Endothelial cell of umbilical vein (primary cell): ENCODE measurements at regions not wholly inside any gene's neighbourhood (a gene's known extent, or its start where the extent isn't known, plus 50 kb on each side); places are given as distances from the start of the nearest gene placed in this dataset.

Source experiments
- BruUV-seq: library from RNA; stranded (reverse); fragments of 400-500 nt; replicated peaks from 2 replicates; lab custom pipeline; 2021; lab: Mats Ljungman, UMichigan
- CTCF ChIA-PET: fragments of 300-600, 350-600 bp; sonication (Branson Sonifier 250); formaldehyde crosslinking; loops from one replicate; lab custom pipeline; 2021; ENCODE audit warnings: antibody characterized with exemption, inconsistent platforms; lab: Charles Lee
- POLR2A ChIA-PET: fragments of 300-600, 350-600 bp; sonication (Branson Sonifier 250); formaldehyde crosslinking; loops from one replicate; lab custom pipeline; 2021; ENCODE audit warnings: antibody characterized with exemption, inconsistent platforms; lab: Charles Lee
- DNase-seq: peaks from one replicate; pipeline ENCODE4 v3.0.0-alpha.2; 2011; ENCODE audit warnings: low read depth, low spot score
- FAIRE-seq: peaks from 2 replicates; lab custom pipeline; 2011; peaks lifted over from hg19 to GRCh38; lab: Jason Lieb, UNC
- H2AFZ ChIP-seq: 2 replicates; pipeline ENCODE4 v1.6.0; 2012; ENCODE audit warnings: low read depth, low read length, control low read depth, inconsistent platforms
- H3K27ac ChIP-seq: 2 replicates; pipeline ENCODE4 v1.5.1; 2011; ENCODE audit warnings: low read depth, mild to moderate bottlenecking, control low read depth, low read length, moderate library complexity; ENCODE audit not compliant: insufficient read depth
- H3K27me3 ChIP-seq, 2 experiments: 2 replicates each; pipeline versions ENCODE4 v1.6.0 to v1.6.1; 2011; ENCODE audit warnings: low read length in 2 of 2, mixed read lengths in 1 of 2; ENCODE audit not compliant: control insufficient read depth in 2 of 2, insufficient read depth in 2 of 2
- H3K36me3 ChIP-seq, 2 experiments: 2 replicates in 1 of 2; 3 replicates in 1 of 2; pipeline ENCODE4 v1.5.1; 2011; ENCODE audit warnings: low read length in 2 of 2, mild to moderate bottlenecking in 1 of 2, moderate library complexity in 1 of 2; ENCODE audit not compliant: control insufficient read depth in 2 of 2, insufficient read depth in 2 of 2; ENCODE audit errors: extremely low read depth in 1 of 2
- H3K4me1 ChIP-seq: 3 replicates; pipeline ENCODE4 v1.5.1; 2011; ENCODE audit warnings: mild to moderate bottlenecking, low read length; ENCODE audit not compliant: control insufficient read depth, insufficient read depth; ENCODE audit errors: extremely low read depth
- H3K4me2 ChIP-seq: 2 replicates; pipeline ENCODE4 v1.6.1; 2011; ENCODE audit warnings: low read length, control low read depth, mixed read lengths; ENCODE audit not compliant: insufficient read depth
- H3K4me3 ChIP-seq, 3 experiments: fragments of 200-600 bp in 1 of 3; sonication (generic), shearing (Covaris generic) in 1 of 3; replicated peaks in 1 of 3; 2 replicates each; pipeline ENCODE4 v1.5.1; 2011 to 2016; ENCODE audit warnings: control low read depth in 3 of 3, low read length in 3 of 3, mild to moderate bottlenecking in 2 of 3, inconsistent platforms in 1 of 3, low read depth in 1 of 3, moderate library complexity in 1 of 3; ENCODE audit not compliant: insufficient read depth in 1 of 3
- H3K79me2 ChIP-seq: 2 replicates; pipeline ENCODE4 v1.6.0; 2012; ENCODE audit warnings: low read length, inconsistent platforms; ENCODE audit not compliant: control insufficient read depth, insufficient read depth
- H3K9ac ChIP-seq: replicated peaks from 2 replicates; pipeline ENCODE3; 2011; ENCODE audit warnings: low read length, control low read depth; ENCODE audit not compliant: insufficient read depth; ENCODE audit errors: extremely low read depth
- H3K9me1 ChIP-seq: replicated peaks from 3 replicates; pipeline ENCODE4 v1.6.0; 2011; ENCODE audit warnings: mild to moderate bottlenecking, low read length; ENCODE audit not compliant: control insufficient read depth, insufficient read depth; ENCODE audit errors: extremely low read depth
- H3K9me3 ChIP-seq: replicated peaks from 2 replicates; pipeline ENCODE4 v1.5.1; 2012; ENCODE audit warnings: low read length, inconsistent platforms; ENCODE audit not compliant: control insufficient read depth, insufficient read depth
- H4K20me1 ChIP-seq: replicated peaks from 2 replicates; pipeline ENCODE3; 2011; ENCODE audit warnings: mild to moderate bottlenecking, low read length; ENCODE audit not compliant: control insufficient read depth, insufficient read depth; ENCODE audit errors: extremely low read depth
- EZH2 ChIP-seq: IDR thresholded peaks from 2 replicates; pipeline ENCODE4 v1.6.1; 2012; ENCODE audit warnings: borderline replicate concordance, low read depth, mild to moderate bottlenecking, moderate library complexity, low read length, inconsistent platforms; ENCODE audit not compliant: severe bottlenecking
- FOS ChIP-seq: IDR thresholded peaks from 2 replicates; pipeline ENCODE4 v1.6.1; 2011; ENCODE audit warnings: mild to moderate bottlenecking, low read length, moderate library complexity, borderline replicate concordance; ENCODE audit not compliant: insufficient read depth
- JUN ChIP-seq: IDR thresholded peaks from 2 replicates; pipeline ENCODE4 v1.6.1; 2011; ENCODE audit warnings: borderline replicate concordance, low read depth; ENCODE audit not compliant: insufficient read length, insufficient read depth
- MAX ChIP-seq: IDR thresholded peaks from 2 replicates; pipeline ENCODE4 v1.6.1; 2011; ENCODE audit not compliant: insufficient read depth, insufficient read length
- MYC ChIP-seq: IDR thresholded peaks from one replicate; pipeline ENCODE4 v1.6.1; 2011; ENCODE audit warnings: mild to moderate bottlenecking, low read depth, low read length
- POLR2A ChIP-seq: IDR thresholded peaks from 2 replicates; pipeline ENCODE4 v1.6.1; 2012; ENCODE audit warnings: low read depth, mild to moderate bottlenecking, control low read depth, low read length
- dilution Hi-C: fragments of 300-500 bp; cut with MboI; formaldehyde crosslinking; loops from one replicate; pipeline ENCODE4 v1.15.0; 2019; ENCODE audit warnings: low sequenced_read_pairs; ENCODE audit not compliant: extremely low pct_ligation_motif_present
- intact Hi-C: fragments of 100-400 bp; cut with micrococcal nuclease; formaldehyde crosslinking; loops from one replicate; pipeline ENCODE4 v1.10.0; 2022
- TF ChIP-seq, protein P1 (sequence below), 2 donors: IDR thresholded peaks; 1 replicate in 1 of 2; 2 replicates in 1 of 2; pipeline ENCODE4 v1.5.1; 2011; ENCODE audit warnings: low read length in 2 of 2, mild to moderate bottlenecking in 2 of 2, moderate library complexity in 2 of 2, control low read depth in 1 of 2, inconsistent platforms in 1 of 2, low read depth in 1 of 2; ENCODE audit not compliant: insufficient read depth in 1 of 2; ENCODE audit errors: extremely low read depth in 1 of 2

DNA sequence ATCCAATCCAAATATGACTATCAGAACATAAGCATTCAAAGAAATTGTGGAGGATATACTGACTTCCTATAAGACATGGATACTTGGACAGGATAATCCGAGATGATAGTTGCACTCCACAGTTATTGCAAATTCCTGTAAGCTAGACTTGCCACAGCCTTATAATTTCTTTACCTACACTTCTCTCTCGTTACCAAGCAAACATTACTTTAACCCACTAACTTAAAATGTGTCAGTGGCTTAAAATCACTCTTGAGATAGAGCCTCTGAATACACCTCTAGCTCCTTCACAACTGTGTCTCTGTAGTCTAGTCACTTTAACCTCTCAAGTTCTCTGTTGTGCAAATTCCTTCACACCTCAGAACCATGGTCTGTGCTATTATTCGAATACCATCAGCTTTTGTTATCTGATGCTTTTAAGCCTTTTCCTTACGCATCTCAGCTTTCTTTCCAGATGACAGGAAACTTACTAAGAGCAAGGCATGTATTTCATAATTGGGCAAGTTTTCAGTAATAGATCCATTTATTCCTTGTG is 474.9 kb upstream of the MIR17HG start:
- no peaks in the 10 kb centered on the region for H3K36me3 ChIP-seq
- no peak overlapping the region for H3K9ac ChIP-seq
- no peak for FAIRE-seq
- no peaks in the 10 kb centered on the region for H4K20me1 ChIP-seq
- no peak for TF ChIP-seq POLR2A
- TF ChIP-seq, protein P1, sequence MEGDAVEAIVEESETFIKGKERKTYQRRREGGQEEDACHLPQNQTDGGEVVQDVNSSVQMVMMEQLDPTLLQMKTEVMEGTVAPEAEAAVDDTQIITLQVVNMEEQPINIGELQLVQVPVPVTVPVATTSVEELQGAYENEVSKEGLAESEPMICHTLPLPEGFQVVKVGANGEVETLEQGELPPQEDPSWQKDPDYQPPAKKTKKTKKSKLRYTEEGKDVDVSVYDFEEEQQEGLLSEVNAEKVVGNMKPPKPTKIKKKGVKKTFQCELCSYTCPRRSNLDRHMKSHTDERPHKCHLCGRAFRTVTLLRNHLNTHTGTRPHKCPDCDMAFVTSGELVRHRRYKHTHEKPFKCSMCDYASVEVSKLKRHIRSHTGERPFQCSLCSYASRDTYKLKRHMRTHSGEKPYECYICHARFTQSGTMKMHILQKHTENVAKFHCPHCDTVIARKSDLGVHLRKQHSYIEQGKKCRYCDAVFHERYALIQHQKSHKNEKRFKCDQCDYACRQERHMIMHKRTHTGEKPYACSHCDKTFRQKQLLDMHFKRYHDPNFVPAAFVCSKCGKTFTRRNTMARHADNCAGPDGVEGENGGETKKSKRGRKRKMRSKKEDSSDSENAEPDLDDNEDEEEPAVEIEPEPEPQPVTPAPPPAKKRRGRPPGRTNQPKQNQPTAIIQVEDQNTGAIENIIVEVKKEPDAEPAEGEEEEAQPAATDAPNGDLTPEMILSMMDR (IDR thresholded peaks at IDR 0.05; ENCODE audit: extremely low read depth in 1 of 2, insufficient read depth in 1 of 2, low read depth in 1 of 2, low read length in 2 of 2), result no peak
- TF ChIP-seq FOS, result no peak
- no peak for TF ChIP-seq MYC
- no peak for TF ChIP-seq JUN
- no peak for TF ChIP-seq EZH2
- dilution Hi-C loops (no loop called here), intact Hi-C loops (no loop called here)
- no TSS peak for BruUV-seq
- DNase-seq, result no peak
- no peaks in the 10 kb centered on the region for H3K9me1 ChIP-seq
- ChIA-PET CTCF (no interaction called here), POLR2A (no interaction called here)
- H3K79me2 ChIP-seq, result no peaks in the 10 kb centered on the region
- no peak overlapping the region for H3K4me2 ChIP-seq
- H3K9me3 ChIP-seq, result no peaks in the 10 kb centered on the region
- H3K27me3 ChIP-seq, result no peaks in the 10 kb centered on the region
- no peak overlapping the region for H3K4me3 ChIP-seq
- H3K27ac ChIP-seq, result no peak overlapping the region
- H2AFZ ChIP-seq, result no peak overlapping the region
- H3K4me1 ChIP-seq, result no peaks in the 10 kb centered on the region

- FAIRE-seq, result no peak
- Histone ChIP-seq H2AFZ (no peak overlapping the region), H3K79me2 (no peaks in the 10 kb centered on the region), H3K36me3 (no peaks in the 10 kb centered on the region), H3K4me2 (no peak overlapping the region), H3K27ac (no peak overlapping the region), H4K20me1 (no peaks in the 10 kb centered on the region), H3K27me3 (no peaks in the 10 kb centered on the region), H3K9me1 (no peaks in the 10 kb centered on the region), H3K9me3 (no peaks in the 10 kb centered on the region), H3K4me3 (no peak overlapping the region), H3K9ac (no peak overlapping the region), H3K4me1 (no peaks in the 10 kb centered on the region)
- ChIA-PET POLR2A (no interaction called here), CTCF (no interaction called here)
- DNase-seq, result no peak
- no peak for TF ChIP-seq MAX
- TF ChIP-seq, protein P1 (IDR thresholded peaks at IDR 0.05; ENCODE audit: extremely low read depth in 1 of 2, insufficient read depth in 1 of 2, low read depth in 1 of 2, low read length in 2 of 2), result no peak
- TF ChIP-seq MYC, result no peak
- no TSS peak for BruUV-seq
- intact Hi-C loops (no loop called here), dilution Hi-C loops (no loop called here)
Measured at GRCh38 chr13:90880790-90881189, 466.7 kb upstream of the MIR17HG start.
